ENCODE measurements at regions not wholly inside any gene's neighbourhood (a gene's known extent, or its start where the extent isn't known, plus 50 kb on each side); places are given as distances from the start of the nearest gene placed in this dataset.

GRCh38 chr2:8475349-8476031 lies 206.4 kb upstream of the ID2 start:
- H3K27me3 ChIP-seq (replicated peaks; ENCODE audit: control insufficient read depth, insufficient read depth, low read length) = no peaks in the 10 kb centered on the region
- TF ChIP-seq CTCF (IDR thresholded peaks at IDR 0.05; ENCODE audit: insufficient read depth, low read length, poor library complexity, severe bottlenecking) = no peak
- no peaks in the 10 kb centered on the region; the same call in 1 of the 2 replicates for H3K36me3 ChIP-seq (ENCODE audit: control insufficient read depth, insufficient read depth, low read length)
- peak; percentile 69 for DNase-seq (ENCODE audit: extremely low read depth, insufficient read length)
- no peak overlapping the region for H3K4me3 ChIP-seq (replicated peaks; ENCODE audit: low read depth, low read length)

GRCh38 chr2:8477552-8478470 lies 204.0 kb upstream of the ID2 start:
- Histone ChIP-seq H3K4me3 (replicated peaks; ENCODE audit: low read depth, low read length) (no peak overlapping the region; the same call in 1 of the 2 replicates), H3K27me3 (replicated peaks; ENCODE audit: control insufficient read depth, insufficient read depth, low read length) (no peaks in the 10 kb centered on the region), H3K36me3 (ENCODE audit: control insufficient read depth, insufficient read depth, low read length) (no peaks in the 10 kb centered on the region; the same call in 1 of the 2 replicates)
- TF ChIP-seq CTCF (IDR thresholded peaks at IDR 0.05; ENCODE audit: insufficient read depth, low read length, poor library complexity, severe bottlenecking) = no peak
- peak; percentile 83 for DNase-seq (ENCODE audit: extremely low read depth, insufficient read length)

GRCh38 chr2:8478471-8478793 lies 203.4 kb upstream of the ID2 start:
- TF ChIP-seq CTCF (IDR thresholded peaks at IDR 0.05; ENCODE audit: insufficient read depth, low read length, poor library complexity, severe bottlenecking) = no peak
- no peak overlapping the region for H3K4me3 ChIP-seq (replicated peaks; ENCODE audit: low read depth, low read length)

GRCh38 chr2:8479298-8479697 lies 202.6 kb upstream of the ID2 start:
- no peaks in the 10 kb centered on the region for H3K27me3 ChIP-seq (replicated peaks; ENCODE audit: control insufficient read depth, insufficient read depth, low read length)
- TF ChIP-seq CTCF (IDR thresholded peaks at IDR 0.05; ENCODE audit: insufficient read depth, low read length, poor library complexity, severe bottlenecking) = no peak
- no peak for DNase-seq (ENCODE audit: extremely low read depth, insufficient read length)

More at GRCh38 chr2:8478471-8478793, 203.4 kb upstream of the ID2 start:
- Histone ChIP-seq H3K36me3 (ENCODE audit: control insufficient read depth, insufficient read depth, low read length) (no peaks in the 10 kb centered on the region; the same call in 1 of the 2 replicates), H3K27me3 (replicated peaks; ENCODE audit: control insufficient read depth, insufficient read depth, low read length) (no peaks in the 10 kb centered on the region)
- DNase-seq (ENCODE audit: extremely low read depth, insufficient read length) = no peak

GRCh38 chr2:8480915-8481314 lies 200.9 kb upstream of the ID2 start:
- Histone ChIP-seq H3K27me3 (replicated peaks; ENCODE audit: control insufficient read depth, insufficient read depth, low read length) (no peaks in the 10 kb centered on the region), H3K36me3 (ENCODE audit: control insufficient read depth, insufficient read depth, low read length) (no peaks in the 10 kb centered on the region), H3K4me3 (replicated peaks; ENCODE audit: low read depth, low read length) (no peak overlapping the region)
- no peak for TF ChIP-seq CTCF (IDR thresholded peaks at IDR 0.05; ENCODE audit: insufficient read depth, low read length, poor library complexity, severe bottlenecking)
- no peak for DNase-seq (ENCODE audit: extremely low read depth, insufficient read length)

More at GRCh38 chr2:8479298-8479697, 202.6 kb upstream of the ID2 start:
- no peaks in the 10 kb centered on the region for H3K36me3 ChIP-seq (ENCODE audit: control insufficient read depth, insufficient read depth, low read length)
- no peak overlapping the region for H3K4me3 ChIP-seq (replicated peaks; ENCODE audit: low read depth, low read length)
